PC-9 (cell line): ENCODE measurements at regions not wholly inside any gene's neighbourhood (a gene's known extent, or its start where the extent isn't known, plus 50 kb on each side); places are given as distances from the start of the nearest gene placed in this dataset.
"Not testable (repeated sequence)": the region's sequence is repeated elsewhere in the genome, so short reads cannot be mapped to it uniquely, and the experiment has no call there.

ENCODE experiments used
- EZH2 ChIP-seq: fragments of 200-600 bp; sonication (generic); IDR thresholded peaks from 2 replicates; pipeline ENCODE4 v1.8.0; 2017; ENCODE audit warnings: antibody characterized with exemption, low read depth
- TF ChIP-seq, protein P1 (sequence below): fragments of 200-600 bp; sonication (generic); conservative IDR thresholded peaks from 2 replicates; pipeline ENCODE4 v1.6.1; 2017; ENCODE audit warnings: mixed run types, antibody characterized with exemption, mild to moderate bottlenecking, moderate library complexity

DNA sequence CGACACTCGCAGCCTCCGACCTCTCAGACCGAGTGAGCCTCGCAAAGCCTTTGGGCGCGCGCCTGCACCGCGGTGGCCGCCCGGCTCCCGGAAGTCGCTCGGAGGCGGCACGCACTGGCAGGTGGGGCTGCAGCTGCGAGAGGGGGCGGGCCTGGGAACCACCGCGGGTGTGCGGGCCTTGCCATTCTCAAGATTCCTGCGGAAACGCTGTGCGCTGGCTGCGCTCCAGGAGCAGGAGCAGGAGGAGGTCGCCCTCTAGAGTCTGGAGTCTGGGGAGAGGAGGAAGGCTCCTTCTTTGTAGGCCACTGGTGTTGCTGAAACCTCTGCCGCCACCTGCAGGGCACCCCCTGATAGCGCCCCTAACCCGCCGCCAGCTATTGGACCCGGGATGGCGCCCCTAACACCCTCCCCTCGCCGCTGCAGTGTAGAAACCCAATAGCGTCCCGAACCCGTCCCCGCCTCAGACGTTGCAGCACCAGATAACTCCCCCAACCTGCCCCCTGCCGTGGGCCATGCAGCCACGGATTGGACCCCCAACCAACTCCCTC, 230.6 kb downstream of the LIPI start:
- TF ChIP-seq, protein P1, sequence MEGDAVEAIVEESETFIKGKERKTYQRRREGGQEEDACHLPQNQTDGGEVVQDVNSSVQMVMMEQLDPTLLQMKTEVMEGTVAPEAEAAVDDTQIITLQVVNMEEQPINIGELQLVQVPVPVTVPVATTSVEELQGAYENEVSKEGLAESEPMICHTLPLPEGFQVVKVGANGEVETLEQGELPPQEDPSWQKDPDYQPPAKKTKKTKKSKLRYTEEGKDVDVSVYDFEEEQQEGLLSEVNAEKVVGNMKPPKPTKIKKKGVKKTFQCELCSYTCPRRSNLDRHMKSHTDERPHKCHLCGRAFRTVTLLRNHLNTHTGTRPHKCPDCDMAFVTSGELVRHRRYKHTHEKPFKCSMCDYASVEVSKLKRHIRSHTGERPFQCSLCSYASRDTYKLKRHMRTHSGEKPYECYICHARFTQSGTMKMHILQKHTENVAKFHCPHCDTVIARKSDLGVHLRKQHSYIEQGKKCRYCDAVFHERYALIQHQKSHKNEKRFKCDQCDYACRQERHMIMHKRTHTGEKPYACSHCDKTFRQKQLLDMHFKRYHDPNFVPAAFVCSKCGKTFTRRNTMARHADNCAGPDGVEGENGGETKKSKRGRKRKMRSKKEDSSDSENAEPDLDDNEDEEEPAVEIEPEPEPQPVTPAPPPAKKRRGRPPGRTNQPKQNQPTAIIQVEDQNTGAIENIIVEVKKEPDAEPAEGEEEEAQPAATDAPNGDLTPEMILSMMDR: not testable (repeated sequence)
- TF ChIP-seq EZH2: not testable (repeated sequence)
